GF-D8 (cell line): ENCODE measurements at regions not wholly inside any gene's neighbourhood (a gene's known extent, or its start where the extent isn't known, plus 50 kb on each side); places are given as distances from the start of the nearest gene placed in this dataset.

Experiments
- DNase-seq: peaks from one replicate; lab custom pipeline; 2025; lab: John Stamatoyannopoulos, UW

- DNase-seq, result no peak
Observed at GRCh38 chr1:184141361-184141880, 89.9 kb downstream of the TSEN15 start.

- DNase-seq, result no peak
Observed at GRCh38 chr1:184143449-184143848, 91.9 kb downstream of the TSEN15 start.

- no peak for DNase-seq
Observed at GRCh38 chr1:184145083-184145482, 93.6 kb downstream of the TSEN15 start.

- DNase-seq, result no peak
Observed at GRCh38 chr1:184146202-184146601, 94.7 kb downstream of the TSEN15 start.

GRCh38 chr1:184150776-184151531, 99.4 kb downstream of the TSEN15 start:
- DNase-seq, result no peak

GRCh38 chr1:184152434-184152898, 100.9 kb downstream of the TSEN15 start:
- no peak for DNase-seq

- no peak for DNase-seq
Observed at GRCh38 chr1:184152974-184153373, 101.4 kb downstream of the TSEN15 start.

- no peak for DNase-seq
Observed at GRCh38 chr1:184153731-184154130, 102.2 kb downstream of the TSEN15 start.

- DNase-seq, result no peak
Observed at GRCh38 chr1:184156521-184157393, 105.2 kb downstream of the TSEN15 start.

GRCh38 chr1:184157394-184157742, 105.8 kb downstream of the TSEN15 start:
- DNase-seq, result no peak

- DNase-seq, result peak; percentile 47
Observed at GRCh38 chr1:184158896-184159681, 107.6 kb downstream of the TSEN15 start.

GRCh38 chr1:184160236-184160635, 108.7 kb downstream of the TSEN15 start:
- DNase-seq, result peak; percentile 45

GRCh38 chr1:184161071-184161698, 109.7 kb downstream of the TSEN15 start:
- no peak for DNase-seq

GRCh38 chr1:184162281-184162680, 110.8 kb downstream of the TSEN15 start:
- no peak for DNase-seq

GRCh38 chr1:184163674-184164465, 112.3 kb downstream of the TSEN15 start:
- no peak for DNase-seq

- DNase-seq, result no peak
Observed at GRCh38 chr1:184164536-184164935, 113.0 kb downstream of the TSEN15 start.

GRCh38 chr1:184166485-184166884, 115.0 kb downstream of the TSEN15 start:
- DNase-seq, result no peak

- DNase-seq, result no peak
Observed at GRCh38 chr1:184167352-184167751, 115.8 kb downstream of the TSEN15 start.

GRCh38 chr1:184170719-184171118, 119.2 kb downstream of the TSEN15 start:
- DNase-seq, result no peak

- no peak for DNase-seq
Observed at GRCh38 chr1:184176058-184176457, 124.5 kb downstream of the TSEN15 start.

GRCh38 chr1:184181044-184181443, 129.5 kb downstream of the TSEN15 start:
- DNase-seq, result no peak
